ENCODE measurements at regions not wholly inside any gene's neighbourhood (a gene's known extent, or its start where the extent isn't known, plus 50 kb on each side); places are given as distances from the start of the nearest gene placed in this dataset.
"Not testable (repeated sequence)": the region's sequence is repeated elsewhere in the genome, so short reads cannot be mapped to it uniquely, and the experiment has no call there.

DNA sequence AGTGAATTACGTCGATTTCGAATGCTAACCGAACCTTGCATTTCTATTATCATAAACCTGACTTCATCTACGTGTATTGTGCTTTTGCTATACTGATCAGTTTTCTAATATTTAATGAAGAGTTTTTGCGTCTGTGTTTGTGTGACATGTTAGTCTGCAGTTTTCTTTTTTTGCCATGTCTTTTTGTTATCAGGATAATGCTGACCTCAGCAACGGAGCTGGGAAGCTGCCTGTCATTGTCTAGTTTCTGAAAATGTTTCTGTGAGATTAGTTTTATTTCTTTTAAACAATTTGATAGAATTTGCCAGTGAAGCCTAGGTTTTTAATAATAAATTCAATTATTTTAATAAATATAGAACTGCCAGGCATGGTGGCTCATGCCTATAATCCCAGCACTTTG, 139.3 kb downstream of the LAT start:
- not testable (repeated sequence) for DNase-seq

DNA sequence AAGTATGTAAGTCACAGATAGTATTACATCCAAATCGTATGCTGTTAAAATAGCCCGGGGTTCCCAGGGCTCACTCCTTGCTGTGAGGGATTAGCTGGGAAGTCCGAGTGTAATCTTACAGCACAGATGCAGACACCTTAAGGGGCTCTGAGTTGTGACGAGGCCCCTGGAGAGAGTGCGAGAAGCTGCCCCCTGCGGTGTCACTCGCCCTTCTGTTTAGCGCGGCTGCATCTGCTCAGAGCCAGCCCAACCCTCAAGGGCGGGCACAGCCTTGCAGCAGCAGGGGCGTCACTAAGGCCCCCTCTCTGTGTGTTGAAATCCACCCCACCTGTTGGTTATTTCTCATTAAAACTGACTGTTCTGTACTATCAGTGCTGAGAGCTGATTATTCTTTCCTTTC, 135.8 kb downstream of the LAT start:
- not testable (repeated sequence) for DNase-seq

DNA sequence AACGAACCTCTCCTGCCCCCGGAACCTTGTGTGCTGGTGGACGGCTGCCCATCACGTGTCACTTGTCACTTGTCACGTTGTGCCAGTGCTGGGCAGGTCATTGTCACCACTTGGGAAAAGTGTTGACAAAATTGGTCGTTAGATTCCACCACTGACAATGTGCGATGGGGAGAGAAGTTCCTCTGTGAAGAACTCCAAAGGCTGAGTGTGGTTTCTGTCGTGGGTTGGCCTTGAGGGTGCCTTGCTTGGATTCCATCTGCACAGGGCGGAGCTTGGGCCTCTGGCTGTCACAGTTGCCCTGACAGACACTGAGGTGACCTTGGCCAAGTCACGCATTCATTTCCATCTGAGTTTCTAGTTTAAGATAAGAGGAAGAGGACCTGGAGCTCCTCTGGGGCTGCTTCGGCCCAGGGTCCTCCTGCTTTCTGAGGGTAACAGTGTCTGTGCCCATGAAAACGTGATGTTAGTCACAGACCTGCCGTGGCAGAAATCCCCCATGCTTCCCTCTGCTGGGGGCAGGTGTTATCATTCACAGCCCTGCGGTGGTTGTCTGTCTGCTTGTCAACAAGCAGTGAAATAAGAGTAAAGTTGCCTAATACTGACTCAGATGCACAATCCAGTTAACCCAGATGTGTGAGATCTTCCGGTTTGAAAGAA, 133.6 kb downstream of the LAT start:
- not testable (repeated sequence) for DNase-seq

DNA sequence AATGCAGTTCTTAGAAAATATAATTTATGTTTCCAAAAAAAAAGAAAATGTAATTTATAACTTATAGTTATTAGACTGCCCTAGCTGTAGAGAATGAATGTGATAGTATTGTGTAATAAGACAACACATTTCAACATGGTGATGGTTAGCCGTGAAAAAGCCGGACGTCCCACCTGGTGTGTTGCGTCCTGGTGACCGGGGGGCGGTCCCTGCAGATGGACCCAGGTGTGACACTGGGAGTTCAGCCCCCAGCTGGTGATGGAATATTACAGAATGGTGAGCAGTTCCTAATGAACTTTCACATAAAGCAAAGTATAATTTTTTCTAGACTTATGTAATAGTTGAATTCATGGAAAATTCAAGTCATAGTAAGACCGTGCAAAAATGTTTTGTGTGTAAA, 132.8 kb downstream of the LAT start:
- DNase-seq = no peak

DNA sequence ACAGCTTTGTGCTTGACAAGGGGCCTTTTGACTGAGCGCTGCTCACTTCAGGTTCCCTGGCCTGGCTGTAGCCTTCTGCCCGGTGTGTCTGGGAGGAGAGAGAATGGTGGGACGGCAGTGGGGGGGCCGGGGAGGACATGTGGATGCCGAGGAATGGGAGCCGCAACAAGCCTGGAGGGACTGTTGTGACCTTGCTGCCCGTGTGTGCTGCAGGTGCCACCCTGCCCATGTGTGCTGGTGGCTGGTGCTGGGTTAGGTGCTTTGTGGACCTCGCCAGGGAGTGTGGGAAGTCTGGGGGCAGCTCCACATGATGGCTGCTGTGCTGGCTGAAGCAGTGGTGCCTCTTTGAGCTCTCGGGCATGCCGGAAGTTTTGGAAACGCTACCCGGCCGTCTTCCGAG, 132.1 kb downstream of the LAT start:
- no peak for DNase-seq

DNA sequence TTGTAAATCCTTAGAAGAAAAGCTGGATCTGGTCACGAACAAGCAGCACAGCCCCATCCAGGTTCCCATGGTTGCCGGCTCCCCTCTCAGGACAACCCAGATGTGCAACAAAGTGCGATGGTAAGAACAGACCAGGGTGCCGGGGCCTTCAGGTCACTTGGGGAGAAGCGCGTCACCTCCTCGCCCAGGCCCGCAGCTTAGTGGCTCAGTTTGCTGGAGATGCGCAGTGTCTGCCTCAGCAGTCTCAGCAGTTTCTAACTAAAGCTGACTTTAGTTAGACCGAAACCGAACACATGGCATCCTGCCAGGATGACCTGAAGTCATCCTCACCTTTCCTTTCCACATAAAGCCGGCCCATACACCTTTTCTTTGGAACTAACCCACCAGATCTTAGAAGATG, 131.4 kb downstream of the LAT start:
- DNase-seq = not testable (repeated sequence)

DNA sequence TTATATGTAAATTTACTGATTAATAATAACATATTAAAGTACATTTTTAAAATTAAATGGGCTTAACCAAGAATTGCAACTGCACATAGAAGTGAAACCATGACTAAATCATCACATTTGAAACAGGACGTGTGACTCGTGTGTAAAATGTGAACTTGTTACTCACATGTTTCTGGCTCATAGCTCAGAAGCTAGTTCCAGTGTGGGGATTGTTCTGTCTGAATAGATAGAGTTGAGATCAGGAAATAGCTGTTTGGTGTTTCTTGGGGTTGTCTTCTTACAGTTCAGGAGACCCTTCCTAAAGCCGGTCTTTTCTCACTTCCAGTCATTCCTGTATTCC, 130.9 kb downstream of the LAT start:
- DNase-seq = not testable (repeated sequence)

DNA sequence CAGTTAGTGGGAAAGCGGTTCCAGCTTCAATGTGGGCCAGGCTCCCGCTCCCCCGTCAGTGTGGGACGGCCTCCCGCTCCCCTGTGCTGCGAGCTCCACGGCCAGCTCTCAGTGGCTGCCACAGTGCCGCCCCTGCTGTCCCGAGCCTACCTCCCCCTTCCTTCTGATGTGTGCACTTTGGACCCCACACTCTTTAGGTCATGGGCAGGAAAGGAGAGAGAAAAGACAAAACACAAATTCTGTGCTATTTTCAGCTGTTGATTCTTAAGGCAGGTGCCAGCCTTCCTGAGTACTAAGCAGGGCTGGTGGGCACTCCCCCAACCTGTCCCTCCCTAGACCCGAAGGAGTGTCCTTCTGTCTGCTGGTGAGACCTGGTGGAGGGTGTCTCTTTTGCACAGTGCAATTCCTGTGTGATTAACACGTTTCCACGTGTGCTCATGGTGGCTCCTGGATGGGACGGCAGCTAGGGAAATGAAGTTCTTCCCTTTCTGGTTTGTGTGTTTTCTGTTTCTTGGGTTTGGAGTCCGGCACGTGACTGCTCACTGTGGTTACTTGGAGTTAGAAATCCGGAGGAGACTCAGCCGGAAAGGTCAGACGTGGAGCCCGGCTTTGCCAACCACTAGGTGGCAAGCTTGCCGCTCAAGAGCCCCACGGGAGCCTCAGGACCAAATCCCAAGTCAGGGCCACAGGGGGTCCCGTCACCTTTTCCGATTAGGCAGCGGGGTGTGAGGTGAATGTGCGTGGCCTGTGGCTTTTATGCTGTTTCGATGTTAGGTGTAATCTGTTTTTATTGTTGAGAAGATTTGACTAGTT, 130.3 kb downstream of the LAT start:
- DNase-seq = not testable (repeated sequence)

DNA sequence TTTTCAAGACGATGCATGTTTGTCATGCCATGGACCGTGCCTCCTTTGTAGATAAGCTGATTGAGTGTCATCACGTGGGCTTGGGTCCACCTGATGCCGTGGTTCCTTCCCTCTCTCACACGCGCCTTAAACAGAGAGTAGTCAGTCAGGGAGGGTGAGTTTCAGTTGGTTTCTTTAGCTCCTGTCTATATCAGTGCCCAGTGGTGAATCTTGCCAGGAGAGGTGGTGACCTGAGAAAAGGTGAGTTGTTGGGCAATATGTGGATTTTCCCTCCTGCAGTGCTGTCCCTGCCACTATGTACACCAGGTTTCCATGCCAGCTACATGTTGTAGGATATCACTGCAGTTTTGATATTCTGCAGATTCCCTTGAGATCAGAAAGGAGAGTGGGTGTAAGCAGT, 129.7 kb downstream of the LAT start:
- DNase-seq = no peak

DNA sequence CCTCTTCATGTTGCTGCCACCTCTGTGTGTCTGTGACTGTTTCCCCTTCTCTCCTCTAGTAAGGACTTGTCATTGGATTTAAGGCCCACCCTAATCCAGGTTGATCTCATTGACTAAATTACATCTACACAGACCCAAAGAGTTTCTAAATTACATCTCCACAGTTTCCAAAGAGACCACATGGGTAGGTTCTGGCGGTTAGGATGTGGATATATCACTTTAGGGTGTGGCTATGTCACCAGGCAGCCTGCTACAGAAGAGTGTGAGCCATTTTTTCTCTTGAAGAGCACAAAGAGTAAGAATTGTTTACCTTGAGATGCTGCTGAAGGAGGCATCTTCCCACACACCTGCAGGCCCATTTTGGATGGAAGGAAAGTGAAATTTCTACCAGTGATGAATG, 128.6 kb downstream of the LAT start:
- not testable (repeated sequence) for DNase-seq

DNA sequence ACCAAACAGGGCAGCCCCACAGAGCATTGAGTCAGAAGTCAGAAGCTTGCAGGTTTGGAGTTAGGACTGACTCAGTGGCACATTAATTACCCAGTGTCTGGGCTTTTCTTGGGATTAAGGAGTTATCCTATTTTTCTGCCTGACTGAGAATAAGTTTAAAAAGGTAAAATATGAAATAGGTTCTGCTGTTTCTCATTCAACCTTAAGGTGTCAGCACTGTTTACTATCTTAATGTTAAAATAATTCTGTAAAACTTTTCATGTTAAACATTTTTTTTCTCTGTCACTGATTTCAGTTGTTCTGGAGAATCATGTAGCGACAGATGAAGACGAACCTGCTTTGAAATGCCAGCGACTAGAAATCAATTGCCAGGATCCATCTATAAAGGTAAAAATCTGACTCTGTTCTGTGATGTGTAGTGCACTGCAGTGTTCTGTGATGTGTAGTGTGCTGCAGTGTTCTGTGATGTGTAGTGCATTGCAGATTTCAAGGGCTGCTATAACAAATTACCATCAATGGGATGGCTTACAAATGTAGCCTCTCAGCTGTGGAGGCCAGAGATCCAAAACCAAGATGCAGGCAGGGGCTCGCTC, 128.0 kb downstream of the LAT start:
- no peak for DNase-seq

DNA sequence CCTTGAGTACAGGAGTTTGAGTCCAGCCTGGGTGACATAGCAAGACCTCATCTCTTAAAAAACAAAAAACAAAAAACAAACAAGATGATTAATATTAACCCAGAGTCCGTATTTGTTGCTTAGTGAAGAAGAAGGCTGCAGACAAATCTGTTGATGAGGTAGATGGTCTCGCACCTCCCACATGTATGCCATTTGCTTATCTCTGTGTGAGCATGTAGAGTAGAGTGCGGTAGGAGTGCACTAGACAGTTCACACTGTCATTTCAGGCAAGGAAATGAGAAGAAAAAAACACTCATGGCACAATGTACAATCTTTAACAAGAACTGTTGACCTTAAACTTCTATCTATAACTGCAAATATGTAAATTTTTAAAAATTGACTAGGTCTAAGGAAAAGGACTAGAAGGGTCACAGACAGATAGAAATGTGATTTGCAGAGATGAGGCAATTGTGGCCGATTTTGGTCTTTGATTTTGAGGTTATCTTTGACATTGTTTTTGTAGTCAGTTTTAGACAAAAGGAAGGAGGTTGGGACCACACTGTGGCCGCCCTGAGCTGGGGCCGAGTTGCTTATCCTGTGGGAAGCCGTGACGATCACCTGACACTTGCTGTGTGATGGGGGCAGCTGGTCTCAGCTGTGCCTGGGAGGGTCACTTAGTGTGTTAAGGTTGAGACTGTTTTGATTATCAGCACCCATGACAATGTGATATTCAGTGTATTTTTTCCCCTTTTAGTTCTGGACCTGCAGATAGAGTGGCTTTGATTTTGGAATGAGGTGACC, 127.2 kb downstream of the LAT start:
- not testable (repeated sequence) for DNase-seq

DNA sequence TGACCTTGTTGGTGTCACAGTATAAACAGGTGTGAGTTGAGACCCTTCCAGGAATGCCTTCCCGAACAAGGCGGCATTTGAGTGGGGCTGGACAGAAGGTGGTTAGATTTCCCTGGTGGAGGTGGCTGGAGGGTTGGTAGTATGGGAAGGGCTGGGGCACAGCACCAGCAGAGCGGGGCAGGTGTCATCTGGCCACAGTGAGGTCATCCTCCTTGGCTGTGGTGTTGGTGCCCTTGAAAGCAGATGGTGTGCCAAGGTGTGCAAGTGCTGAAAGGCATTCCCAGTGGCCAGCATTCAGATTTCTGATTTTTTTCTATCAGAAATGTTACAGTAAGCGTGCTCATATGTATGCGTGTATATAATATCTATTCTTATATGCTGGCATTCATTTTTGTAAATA, 126.6 kb downstream of the LAT start:
- no peak for DNase-seq

DNA sequence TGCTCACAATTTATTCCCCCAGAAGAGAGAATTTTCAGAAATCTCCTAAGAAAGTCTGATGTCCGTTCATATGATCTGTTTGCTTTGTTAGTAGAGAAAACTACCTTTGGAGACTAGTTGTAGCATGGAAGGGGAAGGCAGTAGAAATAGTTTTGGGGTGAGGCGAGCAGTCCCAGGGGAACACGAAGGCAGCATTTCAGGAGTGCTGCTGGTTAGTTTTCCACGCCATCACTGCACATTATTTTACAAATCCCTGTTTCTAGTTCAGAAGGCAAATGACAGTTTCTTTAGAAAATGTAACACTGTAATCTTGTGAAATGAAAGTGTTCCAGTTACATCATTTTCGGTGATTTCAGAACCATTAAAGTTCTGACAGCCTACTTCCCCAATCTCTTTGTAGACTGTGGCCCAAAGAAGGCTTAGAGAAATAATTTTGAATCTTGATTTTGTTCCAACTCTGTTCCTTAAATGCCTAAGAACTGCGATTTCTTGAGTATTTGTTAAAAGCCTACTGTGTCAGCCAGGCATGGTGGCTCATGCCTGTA, 123.8 kb downstream of the LAT start:
- DNase-seq = not testable (repeated sequence)

DNA sequence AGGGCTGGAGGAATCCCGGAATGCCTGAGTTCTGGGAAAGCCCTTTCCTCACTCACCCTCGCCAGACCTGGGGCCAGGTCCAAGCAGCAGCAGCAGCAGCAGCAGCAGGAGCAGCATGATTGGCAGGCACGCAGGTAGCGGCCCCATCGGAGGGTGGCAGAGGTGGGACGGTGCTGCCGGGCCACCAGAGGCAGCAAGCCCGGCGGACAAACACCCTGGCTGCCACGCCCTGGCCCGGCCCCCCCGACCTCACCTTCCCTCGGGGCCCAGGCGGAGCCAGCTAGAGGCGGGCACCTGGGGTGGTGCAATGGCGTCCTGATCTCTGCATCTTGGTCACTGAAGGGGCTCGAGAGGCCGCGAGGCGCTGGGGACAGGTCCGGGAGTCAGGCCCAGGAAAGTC, 122.4 kb downstream of the LAT start:
- DNase-seq = no peak

DNA sequence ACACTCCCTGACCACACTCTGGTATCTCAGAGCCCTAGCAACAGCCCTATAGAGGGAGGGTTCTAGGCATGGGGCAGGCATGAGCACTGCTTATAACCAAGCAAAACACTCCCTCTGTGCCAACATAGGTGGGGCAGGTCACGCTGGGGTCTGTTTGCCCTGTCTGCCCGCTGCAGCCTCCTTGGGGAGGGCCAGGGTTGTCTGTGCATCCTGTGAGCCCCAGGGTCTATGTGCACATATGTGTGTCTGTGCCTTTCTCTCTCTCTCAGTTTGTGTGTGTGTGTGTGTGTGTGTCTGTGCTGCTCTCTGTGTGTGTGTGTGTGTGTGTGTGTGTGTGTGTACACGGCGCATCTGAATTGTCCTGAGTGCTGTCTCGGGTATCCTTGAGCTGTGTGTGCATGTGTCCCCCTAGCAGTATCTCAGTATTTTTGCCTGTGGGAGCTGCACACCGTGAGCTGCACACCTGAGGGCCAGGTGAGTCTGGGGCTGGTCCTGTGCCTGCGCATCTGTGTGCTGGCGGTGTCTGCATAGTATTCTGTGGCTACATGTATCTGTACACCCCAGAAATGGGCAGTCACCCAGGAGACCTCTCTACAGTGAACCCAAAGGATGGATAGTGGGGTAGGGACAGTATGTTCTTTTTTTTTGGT, 121.5 kb downstream of the LAT start:
- DNase-seq = not testable (repeated sequence)

DNA sequence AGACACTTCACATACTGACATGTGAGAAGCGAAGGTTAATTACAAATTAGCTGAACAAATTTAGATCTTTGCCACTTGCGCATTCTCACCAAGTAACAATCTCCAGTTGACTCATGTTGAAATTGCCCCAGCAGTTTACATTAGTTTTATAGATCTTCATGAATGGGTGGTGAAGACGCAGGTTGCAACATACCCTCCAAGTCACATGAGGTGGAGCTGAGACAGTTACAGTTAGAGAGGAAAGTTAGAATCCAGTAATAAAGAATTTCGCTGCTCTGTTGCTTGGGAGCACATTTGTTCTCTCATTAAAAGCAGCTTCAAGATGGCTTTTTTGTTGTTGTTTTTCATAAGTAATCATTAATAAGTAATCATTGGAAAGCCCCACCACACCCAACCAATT, 119.7 kb downstream of the LAT start:
- DNase-seq = not testable (repeated sequence)

DNA sequence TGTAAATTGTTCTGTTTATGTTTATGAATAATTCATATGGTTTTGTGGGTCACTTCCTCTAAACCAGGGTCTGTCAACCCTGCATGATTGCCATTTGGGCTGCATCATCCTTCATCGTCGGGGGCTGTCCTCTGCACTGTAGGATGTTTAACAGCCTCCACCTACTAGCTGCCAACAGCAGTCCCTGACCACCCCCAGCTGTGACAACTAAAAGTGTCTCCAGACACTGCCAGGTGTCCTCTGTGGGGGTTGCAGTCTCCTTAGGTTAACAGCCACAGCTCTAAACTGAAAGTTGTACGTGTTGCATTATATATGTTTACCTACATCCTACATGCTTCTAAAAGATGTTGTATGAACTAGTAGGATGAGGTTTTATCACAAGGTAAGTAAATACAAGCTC, 113.1 kb downstream of the LAT start:
- DNase-seq = not testable (repeated sequence)

DNA sequence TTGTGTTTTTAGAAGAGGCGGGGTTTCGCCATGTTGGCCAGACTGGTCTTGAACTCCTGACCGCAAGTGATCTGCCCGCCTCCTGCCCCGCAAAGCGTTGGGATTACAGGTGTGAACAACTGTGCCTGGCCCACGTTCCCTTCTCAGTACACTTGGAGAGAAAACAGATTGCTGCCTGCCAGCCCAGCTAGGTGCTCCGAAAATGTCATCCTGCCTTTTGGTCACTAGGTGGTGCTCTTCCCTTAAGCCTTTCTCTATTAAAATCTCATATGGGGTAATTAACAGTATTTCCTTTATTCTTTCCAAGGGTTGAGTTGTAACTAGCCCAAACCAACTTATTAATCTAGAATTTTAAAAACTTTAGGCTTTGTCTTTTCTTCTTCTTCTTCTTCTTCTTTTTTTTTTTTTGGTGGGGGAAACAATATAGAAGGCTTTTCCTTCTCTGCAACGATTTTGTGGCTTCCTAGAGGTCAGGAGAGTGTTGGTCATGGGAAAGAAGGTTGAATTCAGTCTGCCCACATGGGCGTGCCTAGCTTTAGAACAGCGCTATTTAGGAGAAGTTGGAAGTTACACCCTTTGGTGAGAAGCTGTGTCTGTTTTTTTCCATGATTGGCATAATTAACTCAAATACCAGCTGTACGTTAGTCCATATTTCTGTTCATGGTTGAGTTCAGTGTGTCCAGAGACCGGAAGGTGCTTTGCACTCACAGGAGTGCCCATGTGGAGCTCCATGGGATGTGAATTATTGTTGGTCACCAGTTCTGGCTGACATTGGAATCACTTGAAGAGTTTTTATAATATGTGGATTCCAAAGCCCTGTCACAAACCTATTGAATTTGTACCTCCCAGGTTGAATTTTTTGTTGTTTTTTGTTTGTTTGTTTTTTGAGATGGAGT, 110.1 kb downstream of the LAT start:
- not testable (repeated sequence) for DNase-seq

DNA sequence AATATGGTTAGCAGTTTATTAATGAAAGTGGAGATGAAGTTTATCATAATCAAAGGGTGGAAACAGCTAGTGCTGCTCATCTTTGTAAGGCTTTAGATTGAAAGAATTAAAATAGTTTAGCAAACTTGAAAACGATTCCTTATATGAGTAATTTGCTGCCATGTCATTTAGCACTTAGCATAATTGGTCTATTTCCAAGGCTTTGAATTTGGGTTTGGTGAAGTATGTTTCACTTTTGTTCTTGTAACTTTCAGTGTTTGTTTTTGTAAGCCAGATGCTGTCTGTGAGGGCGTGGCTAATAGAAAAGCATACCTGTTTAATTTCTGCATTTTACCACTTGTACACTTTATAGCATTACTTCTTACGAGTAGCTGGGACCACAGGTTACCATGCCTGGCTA, 109.5 kb downstream of the LAT start:
- DNase-seq = not testable (repeated sequence)

DNA sequence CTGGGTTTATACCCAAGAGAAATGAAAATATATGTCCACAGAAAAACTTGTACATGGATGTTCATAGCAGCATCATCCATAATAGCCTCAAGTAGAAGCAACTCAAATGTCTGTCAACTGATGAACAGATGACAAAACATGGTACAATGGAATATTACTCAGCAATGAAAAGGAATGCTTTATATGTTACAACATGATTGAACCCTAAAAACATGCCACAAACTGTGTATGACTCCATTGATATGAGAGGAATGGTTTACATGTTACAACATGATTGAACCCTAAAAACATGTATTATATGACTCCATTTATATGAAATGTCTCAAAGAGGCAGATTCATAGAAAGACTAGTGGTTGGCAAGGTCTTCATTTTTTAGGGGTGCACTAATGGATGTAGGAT, 104.8 kb downstream of the LAT start:
- DNase-seq = not testable (repeated sequence)
